ENCODE measurements at regions not wholly inside any gene's neighbourhood (a gene's known extent, or its start where the extent isn't known, plus 50 kb on each side); places are given as distances from the start of the nearest gene placed in this dataset.

DNA sequence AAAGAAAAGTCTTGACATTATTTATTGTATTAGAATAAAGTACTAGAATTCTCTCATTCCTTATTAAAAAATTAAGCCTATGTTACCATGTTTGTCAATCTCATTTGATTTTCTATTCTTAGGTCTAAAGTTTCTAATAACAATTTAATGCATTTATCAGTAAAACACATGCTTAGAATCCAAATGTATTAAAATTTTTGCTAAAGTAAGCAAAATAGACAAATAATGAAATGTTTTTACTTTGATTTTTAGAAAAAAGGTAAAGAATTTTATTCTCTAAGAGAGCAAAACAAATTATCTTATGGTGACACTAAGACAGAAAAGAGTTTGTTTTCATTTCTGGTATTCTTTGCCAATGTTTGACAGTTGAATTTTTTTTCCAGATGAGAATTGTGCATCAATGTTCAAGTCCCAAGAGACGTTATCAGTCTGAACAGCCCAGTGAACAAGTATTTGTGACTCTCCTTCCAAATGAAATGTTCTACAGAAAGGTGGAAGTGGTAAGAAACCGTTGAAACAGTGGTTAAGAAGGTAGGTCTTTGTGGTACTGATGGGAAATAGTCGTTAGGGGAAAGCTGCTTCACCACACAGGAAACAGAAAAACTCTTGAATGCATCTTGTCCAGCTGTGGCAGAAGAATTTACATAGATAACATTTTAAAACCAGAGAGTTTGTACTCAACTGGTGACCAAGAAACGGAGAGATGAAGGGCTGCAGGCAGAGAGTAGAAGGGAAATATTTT, 402.5 kb downstream of the PTPRC start:
- Mint-ChIP-seq H3K4me1 (no peaks in the 10 kb centered on the region), H3K4me3 (no peak overlapping the region), H3K27ac (ENCODE audit: unreplicated experiment) (no peak overlapping the region), H3K36me3 (ENCODE audit: low read depth) (no peaks in the 10 kb centered on the region), H3K27me3 (ENCODE audit: low read depth) (no peaks in the 10 kb centered on the region), H3K9me3 (no peaks in the 10 kb centered on the region)
- TF ChIP-seq, protein P1, sequence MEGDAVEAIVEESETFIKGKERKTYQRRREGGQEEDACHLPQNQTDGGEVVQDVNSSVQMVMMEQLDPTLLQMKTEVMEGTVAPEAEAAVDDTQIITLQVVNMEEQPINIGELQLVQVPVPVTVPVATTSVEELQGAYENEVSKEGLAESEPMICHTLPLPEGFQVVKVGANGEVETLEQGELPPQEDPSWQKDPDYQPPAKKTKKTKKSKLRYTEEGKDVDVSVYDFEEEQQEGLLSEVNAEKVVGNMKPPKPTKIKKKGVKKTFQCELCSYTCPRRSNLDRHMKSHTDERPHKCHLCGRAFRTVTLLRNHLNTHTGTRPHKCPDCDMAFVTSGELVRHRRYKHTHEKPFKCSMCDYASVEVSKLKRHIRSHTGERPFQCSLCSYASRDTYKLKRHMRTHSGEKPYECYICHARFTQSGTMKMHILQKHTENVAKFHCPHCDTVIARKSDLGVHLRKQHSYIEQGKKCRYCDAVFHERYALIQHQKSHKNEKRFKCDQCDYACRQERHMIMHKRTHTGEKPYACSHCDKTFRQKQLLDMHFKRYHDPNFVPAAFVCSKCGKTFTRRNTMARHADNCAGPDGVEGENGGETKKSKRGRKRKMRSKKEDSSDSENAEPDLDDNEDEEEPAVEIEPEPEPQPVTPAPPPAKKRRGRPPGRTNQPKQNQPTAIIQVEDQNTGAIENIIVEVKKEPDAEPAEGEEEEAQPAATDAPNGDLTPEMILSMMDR (conservative IDR thresholded peaks at IDR 0.05), result no peak
- no peak for DNase-seq (ENCODE audit: low read depth, low spot score)

GRCh38 chr1:199042193-199042592, 403.4 kb downstream of the PTPRC start:
- Mint-ChIP-seq H3K36me3 (ENCODE audit: low read depth) (no peaks in the 10 kb centered on the region), H3K27ac (ENCODE audit: unreplicated experiment) (no peak overlapping the region), H3K9me3 (no peaks in the 10 kb centered on the region), H3K4me1 (no peaks in the 10 kb centered on the region), H3K4me3 (no peak overlapping the region), H3K27me3 (ENCODE audit: low read depth) (no peaks in the 10 kb centered on the region)
- no peak for DNase-seq (ENCODE audit: low read depth, low spot score)
- TF ChIP-seq, protein P1 (conservative IDR thresholded peaks at IDR 0.05), result no peak

- Mint-ChIP-seq H3K27ac (ENCODE audit: unreplicated experiment) (no peak overlapping the region), H3K4me1 (no peaks in the 10 kb centered on the region)
Measured at GRCh38 chr1:199044191-199044590, 405.4 kb downstream of the PTPRC start.

DNA sequence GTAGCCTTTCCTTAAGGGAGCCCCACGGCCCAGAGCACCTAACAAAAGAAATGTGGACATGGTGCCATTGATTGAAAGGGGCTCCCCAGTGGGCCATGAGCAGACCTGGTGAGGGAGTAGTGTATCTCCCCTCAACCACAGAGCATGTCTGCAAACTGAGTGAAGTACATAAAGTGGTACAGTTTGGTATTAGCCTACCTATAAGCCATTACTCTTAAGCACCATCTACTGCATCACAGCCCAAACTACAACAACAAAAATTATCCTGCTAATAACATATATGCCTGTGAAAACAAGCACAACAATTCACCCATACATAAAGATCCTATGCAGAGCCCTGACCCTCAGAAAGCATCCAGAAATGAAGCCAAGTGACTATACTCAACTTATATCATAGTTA, 407.8 kb downstream of the PTPRC start:
- no peak overlapping the region for H3K4me3 Mint-ChIP-seq
- no peaks in the 10 kb centered on the region for H3K4me1 Mint-ChIP-seq
- H3K36me3 Mint-ChIP-seq (ENCODE audit: low read depth), result peaks cover 3% of the 10 kb centered on the region
- no peak for DNase-seq (ENCODE audit: low read depth, low spot score)
- TF ChIP-seq, protein P1 (conservative IDR thresholded peaks at IDR 0.05), result no peak
- no peaks in the 10 kb centered on the region for H3K27me3 Mint-ChIP-seq (ENCODE audit: low read depth)
- peaks cover 15% of the 10 kb centered on the region for H3K9me3 Mint-ChIP-seq
- no peak overlapping the region for H3K27ac Mint-ChIP-seq (ENCODE audit: unreplicated experiment)

More at GRCh38 chr1:199044191-199044590, 405.4 kb downstream of the PTPRC start:
- no peak for DNase-seq (ENCODE audit: low read depth, low spot score)
- no peak overlapping the region for H3K4me3 Mint-ChIP-seq
- peaks cover 4% of the 10 kb centered on the region for H3K9me3 Mint-ChIP-seq
- H3K27me3 Mint-ChIP-seq (ENCODE audit: low read depth), result no peaks in the 10 kb centered on the region
- TF ChIP-seq, protein P1 (conservative IDR thresholded peaks at IDR 0.05), result no peak
- peaks cover 3% of the 10 kb centered on the region for H3K36me3 Mint-ChIP-seq (ENCODE audit: low read depth)

GRCh38 chr1:199054694-199055093, 415.9 kb downstream of the PTPRC start:
- no peak for DNase-seq (ENCODE audit: low read depth, low spot score)
- Mint-ChIP-seq H3K27me3 (ENCODE audit: low read depth) (no peaks in the 10 kb centered on the region), H3K4me1 (no peaks in the 10 kb centered on the region), H3K27ac (ENCODE audit: unreplicated experiment) (no peak overlapping the region), H3K36me3 (ENCODE audit: low read depth) (no peaks in the 10 kb centered on the region), H3K4me3 (no peak overlapping the region), H3K9me3 (peaks cover 6% of the 10 kb centered on the region)
- TF ChIP-seq, protein P1 (conservative IDR thresholded peaks at IDR 0.05), result no peak

Data from neural crest cell (in vitro differentiated cells).